ENCODE measurements at regions not wholly inside any gene's neighbourhood (a gene's known extent, or its start where the extent isn't known, plus 50 kb on each side); places are given as distances from the start of the nearest gene placed in this dataset.

DNA sequence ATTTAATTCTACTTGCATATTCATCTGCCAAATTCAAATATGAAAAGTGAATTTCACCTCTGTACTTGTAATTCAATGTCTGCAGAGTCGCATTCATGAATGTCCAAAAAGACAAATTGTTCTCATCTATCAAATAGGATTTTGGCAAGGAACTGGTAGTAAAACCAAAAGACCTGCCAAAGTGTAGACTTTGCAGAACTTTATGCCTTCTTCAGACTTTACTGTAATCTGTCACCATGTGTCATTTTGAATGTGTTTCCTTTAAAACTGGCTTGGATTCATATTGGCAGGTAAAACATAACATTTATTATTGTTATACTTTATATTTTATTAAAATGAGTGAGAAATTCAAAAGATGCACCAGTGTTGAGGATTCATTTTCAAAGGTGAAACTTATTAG, 701.9 kb upstream of the LINC00305 start:
- BruUV-seq (replicated peaks), result no TSS peak
- ATAC-seq, result no peak
- H3K9me3 ChIP-seq (ENCODE audit: low read length), result no peaks in the 10 kb centered on the region
- no peaks in the 10 kb centered on the region for H3K36me3 ChIP-seq (ENCODE audit: low read depth, low read length)
- no peaks in the 10 kb centered on the region for H3F3A ChIP-seq (ENCODE audit: low read length, unreplicated experiment)
- peaks cover 15% of the 10 kb centered on the region for H3K4me1 ChIP-seq (ENCODE audit: insufficient read depth, low read length)
- H3K4me2 ChIP-seq (ENCODE audit: low read length), result no peak overlapping the region
- ChIA-PET CTCF (no interaction called here), POLR2A (ENCODE audit: unreplicated experiment) (no interaction called here)
- DNase-seq, result no peak
- H2AFZ ChIP-seq (ENCODE audit: low read length), result no peak overlapping the region
- no peak overlapping the region for H3K27ac ChIP-seq (ENCODE audit: low read length)
- no peaks in the 10 kb centered on the region for H4K20me1 ChIP-seq (ENCODE audit: low read length)
- no peak overlapping the region for H3K9ac ChIP-seq (ENCODE audit: low read length)
- H3K4me3 ChIP-seq (ENCODE audit: low read length), result no peak overlapping the region
- H3K9me2 ChIP-seq (replicated peaks; ENCODE audit: low read length), result no peaks in the 10 kb centered on the region
- TF ChIP-seq CTCF (conservative IDR thresholded peaks at IDR 0.05; ENCODE audit: low read depth, low read length), result no peak
- TF ChIP-seq EZH2phosphoT487 (IDR thresholded peaks at IDR 0.05; ENCODE audit: borderline replicate concordance, low read length), result no peak
- H3K27me3 ChIP-seq (ENCODE audit: low read length), result no peaks in the 10 kb centered on the region
- intact Hi-C loops (cut with micrococcal nuclease), result loop anchor here (1.0 kb wide), 1 partner anchor 138 kb away; no protein-coding TSS in a partner anchor
- no peaks in the 10 kb centered on the region for H3K79me2 ChIP-seq (ENCODE audit: low read length)

DNA sequence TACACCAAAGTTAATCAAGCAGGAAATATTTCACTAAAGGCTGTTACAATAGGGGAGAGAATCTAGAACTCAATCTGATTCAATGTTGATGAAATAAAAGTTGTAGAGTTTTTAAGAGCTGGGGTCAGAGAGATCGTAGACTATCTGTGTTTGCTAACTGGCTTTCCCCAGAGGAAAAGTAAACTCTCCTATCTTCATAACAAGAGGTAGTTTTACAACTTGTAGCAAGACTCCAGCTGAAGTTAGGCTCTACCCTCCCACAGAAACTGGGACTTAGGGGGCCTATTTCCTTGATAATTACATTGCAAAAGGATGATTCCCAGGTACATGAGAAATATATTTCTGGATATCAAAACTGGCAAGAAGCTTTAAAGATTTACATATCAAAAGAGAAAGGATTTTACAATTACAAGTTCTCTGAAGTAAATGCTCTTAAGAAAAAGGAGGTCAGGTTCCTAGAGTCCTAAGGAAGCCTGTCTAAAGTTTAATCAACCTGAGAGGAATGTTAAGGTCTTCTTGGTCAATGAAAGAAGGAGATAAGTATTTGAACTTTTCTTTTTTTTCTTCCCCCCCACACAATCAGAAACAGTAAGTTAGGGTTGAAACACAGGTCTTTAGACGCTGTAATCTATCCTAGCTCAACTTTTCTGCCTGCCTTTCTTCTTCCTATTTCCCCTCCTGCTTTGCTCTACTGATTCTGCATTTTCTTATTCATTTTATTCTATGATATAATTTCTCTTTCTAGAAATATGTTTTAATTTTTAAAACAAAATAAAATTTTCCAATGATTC, 692.2 kb upstream of the LINC00305 start:
- H3K4me3 ChIP-seq (ENCODE audit: low read length), result no peak overlapping the region
- CTCF ChIA-PET, result no interaction called here
- H3K9me2 ChIP-seq (replicated peaks; ENCODE audit: low read length), result no peaks in the 10 kb centered on the region
- H3K79me2 ChIP-seq (ENCODE audit: low read length), result no peaks in the 10 kb centered on the region
- no TSS peak for BruUV-seq (replicated peaks)
- TF ChIP-seq CTCF (conservative IDR thresholded peaks at IDR 0.05; ENCODE audit: low read depth, low read length) (no peak), EZH2phosphoT487 (IDR thresholded peaks at IDR 0.05; ENCODE audit: borderline replicate concordance, low read length) (no peak), EZH2 (IDR thresholded peaks at IDR 0.05; ENCODE audit: low read length, unreplicated experiment) (no peak)
- no peaks in the 10 kb centered on the region for H3K27me3 ChIP-seq (ENCODE audit: low read length)
- POLR2A ChIA-PET (ENCODE audit: unreplicated experiment), result no interaction called here
- no peaks in the 10 kb centered on the region for H3F3A ChIP-seq (ENCODE audit: low read length, unreplicated experiment)
- no peaks in the 10 kb centered on the region for H4K20me1 ChIP-seq (ENCODE audit: low read length)
- H3K9ac ChIP-seq (ENCODE audit: low read length), result no peak overlapping the region
- H3K9me3 ChIP-seq (ENCODE audit: low read length), result no peaks in the 10 kb centered on the region
- H3K4me1 ChIP-seq (ENCODE audit: insufficient read depth, low read length), result no peaks in the 10 kb centered on the region
- no peak overlapping the region for H3K4me2 ChIP-seq (ENCODE audit: low read length)
- ATAC-seq (no peak), DNase-seq (no peak)
- no peak overlapping the region for H2AFZ ChIP-seq (ENCODE audit: low read length)
- H3K27ac ChIP-seq (ENCODE audit: low read length), result no peak overlapping the region
- intact Hi-C loops (cut with micrococcal nuclease), result no loop called here
- H3K36me3 ChIP-seq (ENCODE audit: low read depth, low read length), result no peaks in the 10 kb centered on the region

DNA sequence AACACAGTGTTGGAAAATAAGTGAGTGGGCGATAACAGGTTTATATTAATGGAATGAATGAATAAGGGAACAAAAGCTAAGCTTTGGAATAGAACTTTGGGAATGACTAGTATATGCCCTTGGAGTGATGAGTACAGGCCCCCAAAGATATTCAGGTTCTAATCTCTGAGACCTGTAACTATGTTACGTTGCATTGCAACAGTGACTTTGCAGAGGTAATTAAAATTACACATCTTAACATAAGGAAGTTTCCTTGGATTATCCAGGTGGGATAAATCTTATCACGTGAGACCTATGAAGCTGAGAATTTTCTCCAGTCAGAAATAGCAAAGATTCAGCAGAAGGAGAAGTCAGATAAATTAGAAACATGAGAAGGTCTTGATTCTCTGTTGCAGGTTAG, 661.5 kb upstream of the LINC00305 start:
- Histone ChIP-seq H3K79me2 (ENCODE audit: low read length) (no peaks in the 10 kb centered on the region), H3F3A (ENCODE audit: low read length, unreplicated experiment) (no peaks in the 10 kb centered on the region), H3K4me2 (ENCODE audit: low read length) (no peak overlapping the region), H3K4me1 (ENCODE audit: insufficient read depth, low read length) (no peaks in the 10 kb centered on the region), H2AFZ (ENCODE audit: low read length) (no peak overlapping the region), H3K9me2 (replicated peaks; ENCODE audit: low read length) (no peaks in the 10 kb centered on the region), H4K20me1 (ENCODE audit: low read length) (no peaks in the 10 kb centered on the region), H3K27me3 (ENCODE audit: low read length) (no peaks in the 10 kb centered on the region), H3K36me3 (ENCODE audit: low read depth, low read length) (no peaks in the 10 kb centered on the region), H3K9me3 (ENCODE audit: low read length) (no peaks in the 10 kb centered on the region), H3K27ac (ENCODE audit: low read length) (no peak overlapping the region), H3K9ac (ENCODE audit: low read length) (no peak overlapping the region), H3K4me3 (ENCODE audit: low read length) (no peak overlapping the region)
- no TSS peak for BruUV-seq (replicated peaks)
- ATAC-seq (no peak), DNase-seq (no peak)
- POLR2A ChIA-PET (ENCODE audit: unreplicated experiment), result interaction anchor here (0.6 kb wide), 1 partner anchor 533 kb away, joined by 3 read pairs; no protein-coding TSS in a partner anchor
- intact Hi-C loops (cut with micrococcal nuclease), result no loop called here
- no peak for TF ChIP-seq CTCF (conservative IDR thresholded peaks at IDR 0.05; ENCODE audit: low read depth, low read length)
- CTCF ChIA-PET, result interaction anchor here (0.6 kb wide), 1 partner anchor 690 kb away, joined by 4 read pairs; no protein-coding TSS in a partner anchor

Data from PC-3 (cell line).